HG02938 (cell line): ENCODE measurements at regions not wholly inside any gene's neighbourhood (a gene's known extent, or its start where the extent isn't known, plus 50 kb on each side); places are given as distances from the start of the nearest gene placed in this dataset.

Source experiments
- ATAC-seq: cut with Tn5 transposase; IDR thresholded peaks from one replicate; pipeline ENCODE4 v1.9.1; 2021; ENCODE audit warnings: mild to moderate bottlenecking, moderate library complexity; ENCODE audit not compliant: unreplicated experiment

DNA sequence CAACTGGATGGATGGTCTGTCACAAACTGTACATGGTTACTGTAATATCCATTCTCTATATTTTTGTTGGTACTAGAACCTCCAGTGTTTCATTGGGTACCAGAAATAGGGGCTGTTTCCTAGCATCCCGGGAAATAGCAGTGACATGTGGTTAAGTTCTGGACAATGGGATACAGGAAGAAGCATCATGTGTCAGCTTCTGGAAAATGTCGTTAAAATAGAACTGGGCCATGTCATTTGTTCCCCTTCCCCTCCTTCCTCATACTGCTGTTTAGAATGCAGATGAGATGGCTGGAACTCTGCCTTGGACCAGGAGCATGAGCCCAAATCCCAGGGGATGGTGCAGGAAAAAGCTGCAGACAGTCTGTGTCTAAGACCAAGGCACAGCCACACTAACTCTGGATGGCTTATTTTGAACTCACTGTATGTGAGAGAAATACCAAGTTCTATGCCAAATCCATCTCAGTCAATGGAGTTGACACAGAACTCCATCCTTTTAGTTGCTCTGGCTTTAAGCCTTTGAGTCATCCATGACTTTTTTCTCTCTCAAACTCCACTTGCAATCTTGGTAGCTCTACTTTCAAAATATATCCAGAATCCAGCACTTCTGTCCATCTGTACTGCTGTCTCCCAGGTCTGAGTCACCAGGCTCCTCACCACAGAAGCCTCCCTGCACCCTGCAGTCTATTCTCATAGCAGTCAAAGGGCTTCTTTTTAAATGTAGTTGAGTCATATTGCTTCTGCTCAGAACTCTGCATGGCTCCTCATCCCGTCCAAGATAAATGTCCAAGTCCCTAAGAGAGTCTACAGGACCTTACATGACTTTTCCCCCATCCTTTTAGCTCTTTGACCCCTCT is 184.2 kb downstream of the NSG2 start:
- ATAC-seq: no peak

DNA sequence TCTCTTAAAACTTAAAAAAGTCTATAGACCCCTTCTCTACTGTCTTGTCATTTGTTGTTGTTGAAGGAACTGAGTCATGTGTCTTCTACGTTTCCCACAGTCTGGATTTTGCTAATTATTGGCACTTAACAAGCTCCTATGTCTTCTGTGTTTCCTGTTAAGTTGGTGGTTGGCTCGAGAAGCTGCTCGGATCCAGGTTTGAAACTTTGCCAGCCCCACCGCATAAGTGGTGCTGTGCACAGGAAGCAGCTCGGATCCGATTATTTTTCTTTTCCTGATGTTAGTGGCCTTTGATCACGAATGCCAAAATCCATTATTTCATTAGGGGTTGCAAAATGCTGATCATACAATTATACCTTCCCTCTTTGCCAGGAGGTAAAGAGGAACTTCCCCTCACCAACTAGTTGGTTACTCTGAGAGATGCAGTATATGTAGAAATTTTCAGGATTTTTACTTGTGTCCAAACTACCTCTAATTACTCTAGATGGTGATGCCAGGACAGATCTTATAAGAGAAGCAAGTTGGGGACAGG is 186.5 kb downstream of the NSG2 start:
- ATAC-seq: no peak

DNA sequence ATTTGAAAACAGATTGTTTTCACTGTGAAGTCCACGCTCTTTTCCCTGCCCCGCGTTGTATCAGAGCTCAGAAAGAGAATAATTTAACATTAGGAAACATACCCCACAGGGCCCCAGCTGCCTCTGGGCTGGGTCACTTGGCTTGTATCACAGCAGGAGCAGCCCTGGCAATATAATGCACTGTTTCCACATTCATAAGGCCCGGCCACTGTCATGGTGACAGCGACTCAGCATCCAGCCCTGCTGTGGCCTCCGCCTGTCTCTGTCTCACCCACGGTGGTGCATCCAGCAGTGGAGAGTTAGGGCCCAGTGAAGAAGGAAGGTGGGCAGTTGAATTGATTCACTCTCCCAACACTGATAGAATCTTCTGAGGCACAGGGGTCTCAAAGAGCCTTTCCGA is 188.9 kb downstream of the NSG2 start:
- ATAC-seq: no peak

DNA sequence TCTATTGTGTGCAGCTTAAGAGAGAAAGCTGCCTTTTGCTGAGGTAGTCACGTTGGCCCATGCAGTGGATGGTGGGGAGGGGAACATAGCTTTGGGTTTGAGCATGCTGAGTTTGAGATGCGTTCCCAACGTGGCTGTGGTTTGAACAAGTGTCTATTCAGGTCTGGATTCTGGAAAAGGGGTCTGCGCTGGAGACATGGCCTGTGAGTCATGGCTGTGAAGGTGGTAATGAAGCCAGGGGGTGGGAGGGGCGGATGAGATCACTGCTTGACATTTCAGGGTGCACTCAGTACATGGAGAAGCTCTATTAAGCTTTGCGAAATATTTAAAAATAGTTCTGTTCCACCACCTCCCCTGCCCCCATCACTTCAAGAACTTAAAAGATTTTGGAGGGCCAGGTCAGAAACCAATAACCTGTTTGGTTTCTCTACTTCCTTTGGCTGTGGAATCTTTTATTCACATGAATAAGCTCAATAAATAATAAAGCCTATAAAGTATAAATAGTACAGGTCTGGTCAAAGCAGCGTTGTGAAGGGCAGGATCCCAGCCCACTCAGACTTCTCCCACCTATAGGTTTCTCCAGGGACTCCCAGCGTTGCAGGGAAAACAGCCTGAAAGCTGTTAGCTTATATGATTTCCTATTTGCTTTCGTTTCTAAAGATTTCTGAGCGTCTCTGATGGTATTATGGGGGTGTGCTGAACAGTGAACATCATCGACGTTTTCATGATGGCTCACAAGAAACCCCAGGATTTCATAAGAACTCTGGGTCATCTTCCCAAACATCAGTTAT is 189.9 kb downstream of the NSG2 start:
- ATAC-seq: no peak

DNA sequence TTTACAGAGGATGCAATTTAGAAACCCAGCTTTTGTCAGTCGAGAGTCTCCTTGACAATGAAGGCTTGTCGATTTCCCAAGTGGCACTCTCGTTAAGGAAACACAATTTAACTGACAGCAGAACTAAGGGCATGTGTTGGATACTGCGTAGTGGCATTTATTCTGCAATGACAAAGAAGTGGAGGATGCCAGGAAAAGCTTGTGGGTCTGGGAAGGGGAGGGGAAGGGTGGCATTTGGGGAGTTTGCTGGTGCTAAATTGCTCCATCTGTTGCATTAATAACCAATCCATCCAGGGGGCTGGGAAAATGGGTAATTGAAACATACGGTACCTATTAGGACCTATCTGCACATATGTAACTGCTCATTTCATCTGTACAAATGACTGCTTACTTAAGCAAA is 190.6 kb downstream of the NSG2 start:
- no peak for ATAC-seq

DNA sequence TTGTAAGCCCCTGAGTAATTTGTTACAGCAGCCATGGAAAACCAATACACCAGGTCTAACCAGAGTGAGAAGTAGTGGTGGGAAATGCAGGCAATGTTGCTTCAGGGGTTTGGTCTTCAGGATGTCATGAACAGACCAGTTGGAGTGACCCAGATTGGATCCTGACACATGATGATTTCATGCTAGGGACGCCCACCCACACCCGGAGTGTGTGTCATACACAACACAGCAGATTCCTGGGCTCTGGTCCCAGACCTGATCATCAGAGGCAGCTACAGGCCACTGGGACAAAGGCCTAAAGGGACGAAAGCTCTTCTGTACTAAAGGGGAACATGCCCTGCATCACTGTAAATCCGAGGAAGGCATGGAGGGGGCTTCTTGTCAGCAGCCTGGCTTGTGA is 194.2 kb downstream of the NSG2 start:
- ATAC-seq: no peak

DNA sequence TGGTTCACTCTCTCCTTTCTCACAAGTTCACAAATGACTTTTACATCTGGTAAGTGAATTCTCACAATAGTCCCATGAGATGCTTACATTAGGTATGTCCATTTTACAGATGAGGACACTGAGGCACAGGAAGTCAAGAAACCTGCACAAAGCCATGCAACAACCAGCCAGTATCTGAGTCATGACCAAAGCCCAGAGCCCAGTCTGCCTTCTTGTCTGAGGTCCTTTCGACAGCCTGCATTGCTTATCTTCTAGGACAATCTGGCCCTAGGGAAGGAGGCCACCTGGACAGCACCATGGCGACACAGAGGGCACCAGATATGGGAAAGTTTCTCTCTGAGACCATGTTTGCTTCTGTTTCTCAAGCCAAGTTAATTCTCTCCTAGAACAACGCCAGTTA is 197.1 kb downstream of the NSG2 start:
- no peak for ATAC-seq

DNA sequence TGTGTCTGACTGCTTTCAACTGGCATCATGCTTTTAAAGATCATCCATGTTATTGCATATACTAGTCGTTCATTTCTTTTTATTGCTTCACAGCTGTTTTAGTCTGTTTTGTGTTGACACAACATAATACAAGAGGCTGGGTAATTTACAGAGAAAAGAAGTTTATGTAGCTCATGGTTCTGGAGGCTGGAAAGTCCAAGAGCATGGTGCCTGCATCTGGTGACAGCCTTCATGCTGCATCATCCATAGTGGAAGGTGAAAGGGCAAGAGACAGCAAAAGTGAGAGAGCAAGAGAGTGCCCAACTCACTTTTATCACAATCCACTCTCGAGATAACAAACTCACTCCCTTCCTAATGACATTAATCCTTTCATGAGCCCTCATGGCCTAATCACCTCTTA is 198.4 kb downstream of the NSG2 start:
- no peak for ATAC-seq

DNA sequence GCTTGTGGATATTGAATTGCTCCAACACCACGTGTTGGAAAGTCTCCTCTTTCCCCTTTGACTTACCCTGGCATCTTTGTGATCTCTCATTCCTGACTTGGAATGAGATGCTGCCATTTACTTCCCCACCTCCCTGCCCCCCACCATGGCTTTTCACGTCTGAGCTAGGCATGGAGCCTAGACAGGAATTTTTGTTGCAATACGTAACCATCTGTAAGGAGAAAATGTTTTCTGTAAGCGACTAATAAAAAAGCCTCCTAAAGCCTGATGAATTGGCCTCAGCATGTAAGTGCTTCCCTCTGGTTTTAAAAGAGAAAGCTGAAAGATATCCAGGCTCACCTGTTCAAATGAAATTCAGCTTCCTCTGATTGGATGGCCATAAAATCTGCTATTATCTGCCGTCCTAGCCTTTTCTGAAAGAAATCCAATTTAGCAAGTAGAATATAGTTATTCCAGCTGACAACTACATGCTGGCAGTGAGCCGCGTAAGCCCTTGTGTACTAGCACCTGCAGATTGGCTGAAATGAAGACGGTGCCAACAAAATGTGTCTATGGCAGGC is 200.1 kb downstream of the NSG2 start:
- no peak for ATAC-seq

DNA sequence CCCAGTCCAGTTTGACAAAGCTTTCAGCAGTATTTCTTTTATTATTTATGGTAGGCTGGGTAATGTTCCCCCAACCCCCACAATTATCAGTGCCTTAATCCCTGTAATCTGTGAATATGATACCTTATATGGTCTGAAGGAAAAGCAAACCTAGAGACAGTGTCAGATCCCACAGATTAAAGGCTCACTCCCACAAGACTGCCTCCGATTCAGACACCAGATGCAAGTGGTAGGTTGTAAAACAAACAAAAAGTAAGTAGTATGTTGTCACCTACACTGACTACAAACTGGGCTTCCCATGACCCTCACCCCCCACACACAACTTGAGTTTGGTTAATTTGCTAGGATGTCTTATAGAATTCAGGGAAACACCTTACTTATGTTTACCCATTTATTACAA is 201.2 kb downstream of the NSG2 start:
- ATAC-seq: no peak

DNA sequence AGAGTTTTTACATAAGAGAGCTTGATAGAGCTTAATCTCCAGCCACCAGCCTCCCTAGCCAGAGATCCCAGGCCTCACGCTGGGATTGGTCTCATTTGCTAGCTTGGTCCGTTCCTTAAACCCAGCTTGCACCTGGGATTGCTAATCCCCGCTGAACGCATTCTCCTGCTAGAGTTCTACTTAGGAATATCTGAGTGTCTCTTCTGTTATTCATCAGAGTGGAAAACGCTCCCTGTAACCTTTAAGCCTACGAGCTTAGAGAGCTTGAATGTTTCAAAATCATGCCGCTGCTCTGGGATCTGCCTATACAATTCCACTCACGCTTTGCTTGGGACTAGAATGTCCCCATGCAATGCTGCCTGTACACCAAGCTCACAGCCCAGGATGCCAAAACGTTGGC is 201.8 kb downstream of the NSG2 start:
- no peak for ATAC-seq

DNA sequence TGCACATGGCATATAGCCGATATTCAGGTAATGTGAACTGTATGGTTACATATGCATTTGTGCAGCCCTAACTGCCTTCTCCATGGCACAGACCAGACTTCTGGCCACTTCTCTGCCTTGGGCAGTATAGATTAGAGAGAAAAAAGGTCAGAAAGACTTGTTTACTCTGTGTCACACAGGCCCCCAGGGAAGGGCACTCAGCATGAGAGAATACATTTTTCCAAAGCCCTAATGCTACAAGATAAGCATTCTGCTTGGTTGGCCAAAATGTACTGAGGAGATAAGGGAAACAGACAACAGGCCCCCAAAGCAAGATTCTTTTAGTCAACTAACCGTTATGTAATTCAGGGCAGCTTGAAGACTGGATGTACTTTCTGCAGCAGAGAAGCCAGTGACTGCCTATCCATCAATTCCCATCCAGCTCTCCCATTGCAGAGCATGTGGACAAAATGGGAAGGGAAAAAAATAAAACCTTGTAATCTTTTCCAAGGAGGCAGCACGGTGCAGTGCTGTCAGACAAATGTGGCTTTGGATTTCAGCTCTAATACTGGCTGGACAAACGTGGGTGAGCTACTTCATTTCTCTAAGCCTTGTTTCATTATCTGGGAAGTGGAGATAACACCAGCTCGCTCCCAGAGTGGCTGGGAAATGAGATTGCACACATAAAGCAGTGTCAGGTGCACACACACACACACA is 205.9 kb downstream of the NSG2 start:
- ATAC-seq: no peak

DNA sequence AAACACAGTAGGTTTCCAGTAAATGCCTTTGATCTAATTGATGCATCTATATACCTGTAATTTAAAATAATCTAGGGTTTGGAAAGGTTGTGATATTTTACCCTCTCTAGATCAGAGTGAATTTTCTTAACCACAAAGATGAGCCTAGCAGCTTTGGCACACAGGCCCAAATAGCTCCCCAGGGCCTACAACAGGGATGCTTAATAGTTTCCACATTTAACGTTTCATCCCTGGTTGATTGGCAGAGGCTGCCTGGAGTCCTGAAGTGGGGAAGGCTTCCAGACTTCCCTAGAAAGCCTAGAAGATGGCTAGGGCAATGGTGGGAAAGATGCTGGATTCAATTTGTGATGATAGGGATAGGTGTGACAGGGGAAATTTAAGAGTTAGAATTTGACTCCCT is 206.6 kb downstream of the NSG2 start:
- ATAC-seq: no peak

DNA sequence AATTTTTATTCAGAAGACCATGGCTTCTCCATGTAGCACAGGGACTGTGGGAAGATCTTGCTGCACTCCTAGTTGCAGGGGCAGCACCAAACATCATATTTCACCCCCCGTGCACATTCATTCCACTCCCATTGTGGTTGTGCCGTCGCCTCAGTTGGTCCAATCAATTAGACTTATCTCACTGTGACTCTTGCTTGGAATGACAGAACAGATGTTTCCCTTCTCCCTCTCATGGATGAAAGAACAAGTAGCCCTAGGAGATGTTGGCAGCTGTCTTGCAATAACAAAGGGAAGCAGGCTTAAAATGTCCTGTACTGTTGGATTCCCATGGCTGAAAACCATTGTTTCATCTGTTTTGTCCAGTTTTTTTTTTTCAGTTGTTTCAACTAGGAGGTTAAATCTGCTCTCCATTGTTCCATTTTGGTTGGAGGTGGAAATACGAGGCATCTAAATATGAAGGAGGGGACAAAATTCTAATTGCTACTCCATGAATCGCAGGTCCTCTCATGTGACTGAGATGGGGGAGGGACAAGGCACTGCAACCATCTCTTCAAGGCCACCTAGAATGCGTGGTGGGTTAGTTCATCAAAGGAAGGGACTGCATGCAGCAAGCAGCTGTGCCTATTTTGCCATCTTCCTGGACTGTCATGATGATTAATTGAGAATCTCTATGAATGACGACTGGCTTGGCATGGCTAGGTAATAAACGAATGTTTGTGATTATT is 214.4 kb downstream of the NSG2 start:
- ATAC-seq: no peak

DNA sequence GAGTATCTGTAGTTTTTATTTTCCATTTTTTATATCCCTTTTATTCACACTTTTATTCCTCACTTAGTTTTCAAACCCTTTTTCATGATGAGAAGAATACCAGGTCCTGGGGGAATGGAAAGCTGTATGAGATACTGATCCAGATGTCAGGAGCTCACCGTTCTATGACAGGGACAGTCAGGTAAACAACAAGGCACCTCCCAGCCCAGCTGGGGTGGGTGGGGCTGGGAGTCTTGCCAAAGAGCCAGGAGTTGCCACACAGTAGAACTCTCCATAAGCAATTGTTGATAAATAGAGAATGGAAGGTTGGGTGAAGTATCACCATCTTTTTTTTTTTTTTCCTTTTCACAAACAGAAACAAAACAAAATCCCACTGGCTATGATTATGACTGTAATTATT is 225.8 kb downstream of the NSG2 start:
- no peak for ATAC-seq

DNA sequence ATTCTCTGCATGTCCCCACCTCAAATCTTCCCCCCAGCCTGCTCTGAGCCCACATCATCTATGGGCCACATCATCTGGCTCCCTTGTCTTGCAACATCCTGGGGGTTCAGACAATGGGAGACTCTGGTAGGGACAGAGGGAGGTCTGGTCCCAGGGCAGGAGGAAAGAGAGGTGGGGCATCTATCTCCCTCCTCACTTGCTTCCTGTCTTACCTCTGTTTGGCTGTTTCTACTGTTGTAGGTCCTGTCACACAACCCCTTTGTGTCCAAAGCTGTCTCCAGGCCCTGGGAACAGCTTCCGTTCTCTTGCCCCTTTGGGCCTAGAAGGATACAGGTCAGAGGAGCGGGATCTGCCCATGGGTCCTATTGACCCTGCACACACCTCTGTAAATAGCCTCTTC is 227.2 kb downstream of the NSG2 start:
- peak; percentile 6 for ATAC-seq

DNA sequence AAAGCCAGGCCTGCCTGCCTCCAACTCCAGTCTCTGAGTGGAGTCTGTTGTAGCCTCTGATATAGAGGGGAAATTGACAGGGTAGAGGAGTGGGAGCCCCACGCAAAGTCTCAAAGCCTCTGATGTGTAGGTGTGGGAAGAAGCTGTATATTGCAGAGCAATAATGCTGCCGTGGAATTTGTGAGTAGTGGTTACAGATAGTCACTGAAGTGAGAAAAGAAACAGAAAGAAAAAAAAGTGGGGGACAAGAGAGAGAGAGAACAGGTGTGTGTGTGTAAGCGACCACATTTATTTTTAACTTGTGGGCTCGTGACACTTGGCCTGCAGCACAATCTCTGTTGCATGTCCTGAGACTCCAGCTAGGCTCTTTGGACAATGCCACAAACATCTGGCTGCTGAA is 227.8 kb downstream of the NSG2 start:
- ATAC-seq: peak; percentile 91

DNA sequence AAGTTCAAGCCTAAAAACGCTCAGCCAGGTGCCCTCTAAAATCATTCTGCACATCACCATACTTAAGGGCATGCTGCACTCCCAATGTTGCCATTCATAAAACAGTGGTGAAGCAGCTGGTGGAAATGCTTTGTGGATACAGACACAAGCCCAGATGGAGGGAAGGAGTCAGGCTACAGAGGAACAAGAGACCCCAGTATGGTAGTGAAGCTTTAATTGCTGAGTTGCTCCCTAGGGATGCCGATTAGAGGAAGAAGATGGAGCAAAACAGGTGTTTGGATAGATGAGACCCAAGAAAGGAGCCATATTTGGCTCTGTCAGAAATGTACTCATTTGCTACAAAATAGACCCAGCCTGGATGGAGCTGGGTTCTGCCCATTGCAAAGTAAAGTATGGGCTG is 230.5 kb downstream of the NSG2 start:
- no peak for ATAC-seq

DNA sequence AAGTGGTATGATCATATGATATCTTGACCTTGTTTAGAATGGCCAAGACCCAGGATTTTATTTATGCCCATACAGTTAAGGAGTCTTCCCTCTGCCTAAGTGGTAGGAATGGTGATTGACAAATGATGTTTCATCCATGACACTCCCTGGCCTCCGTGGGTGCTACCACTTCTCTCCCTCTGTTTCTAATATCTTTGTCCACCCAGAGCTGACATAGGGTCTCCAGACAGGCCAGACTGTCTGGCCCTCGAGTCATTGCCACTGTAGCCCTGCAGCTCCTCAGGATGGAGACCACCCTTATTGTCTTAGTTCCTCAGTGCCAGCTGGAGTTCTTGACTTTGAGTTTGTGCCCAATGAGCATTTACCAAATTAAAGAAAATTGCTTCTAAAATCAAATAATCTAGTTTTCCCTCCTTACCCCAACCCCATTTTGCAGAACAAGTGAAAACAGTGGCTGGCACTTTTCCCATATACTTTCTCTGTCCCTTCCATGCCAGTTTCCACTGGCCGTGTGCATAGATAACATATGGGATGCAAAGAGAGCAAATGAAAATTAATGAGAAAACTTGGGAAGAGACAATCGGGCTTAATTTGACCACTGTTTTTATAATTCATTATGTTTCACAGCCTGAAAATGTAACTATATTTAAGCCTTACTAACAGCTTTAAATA is 235.7 kb downstream of the NSG2 start:
- no peak for ATAC-seq

DNA sequence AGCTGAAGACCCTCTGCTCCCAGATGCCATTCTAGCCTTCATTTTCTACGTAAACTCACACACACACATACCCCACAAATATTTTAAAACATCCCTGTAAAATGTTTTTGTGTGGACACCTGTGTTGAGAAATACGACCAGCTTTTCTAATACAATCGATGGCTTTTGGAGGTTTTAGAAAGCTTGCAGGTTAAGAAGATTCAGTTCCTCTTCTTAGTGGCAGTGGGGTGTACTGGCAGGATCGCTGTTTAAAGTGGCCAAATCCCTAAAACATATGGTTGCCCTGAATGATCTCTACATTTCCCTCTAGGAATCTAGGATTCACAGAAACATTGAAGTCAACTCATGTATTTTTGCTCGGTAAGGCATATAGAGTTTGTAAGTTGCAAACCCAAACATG is 236.3 kb downstream of the NSG2 start:
- ATAC-seq: no peak
